ENCODE measurements at regions not wholly inside any gene's neighbourhood (a gene's known extent, or its start where the extent isn't known, plus 50 kb on each side); places are given as distances from the start of the nearest gene placed in this dataset.

DNA sequence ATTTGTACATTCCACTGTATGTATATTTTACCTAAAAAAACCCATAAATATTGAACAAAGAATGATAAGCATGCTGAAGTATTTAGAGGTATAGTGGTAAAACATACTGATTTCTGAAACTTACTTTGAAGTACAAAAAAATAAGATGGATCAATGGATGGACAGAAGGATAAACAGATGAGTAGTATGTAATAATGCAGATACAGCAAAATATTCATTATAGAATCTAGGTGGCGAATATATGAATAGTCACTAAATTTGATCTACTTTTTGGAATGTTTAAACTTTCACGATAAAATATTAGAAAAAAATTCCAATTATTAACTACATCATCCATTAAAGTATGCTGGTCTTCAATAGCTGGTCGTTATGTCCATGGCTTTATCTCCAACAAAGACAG lies 51.9 kb upstream of the GNB4 start:
- CTCF ChIA-PET: no interaction called here
- Histone ChIP-seq H2AFZ (ENCODE audit: low read depth) (no peak overlapping the region), H3K4me3 (ENCODE audit: low read depth in 2 of 2, low read length in 1 of 2) (no peak overlapping the region), H3K4me1 (ENCODE audit: control insufficient read depth in 1 of 2, insufficient read depth in 2 of 2, low read depth in 1 of 2, low read length in 1 of 2) (no peaks in the 10 kb centered on the region), H3K9ac (no peak overlapping the region), H3K79me2 (ENCODE audit: insufficient read depth) (no peaks in the 10 kb centered on the region), H3K4me2 (no peak overlapping the region), H3K9me2 (no peaks in the 10 kb centered on the region), H3F3A (replicated peaks; ENCODE audit: insufficient read depth) (no peaks in the 10 kb centered on the region), H3K27ac (ENCODE audit: low read depth in 2 of 2, low read length in 1 of 2) (no peak overlapping the region), H3K27me3 (ENCODE audit: insufficient read depth) (no peaks in the 10 kb centered on the region), H4K20me1 (ENCODE audit: insufficient read depth) (no peaks in the 10 kb centered on the region), H3K36me3 (replicated peaks in 1 of 2; ENCODE audit: control insufficient read depth in 1 of 2, insufficient read depth in 2 of 2, low read length in 1 of 2) (no peaks in the 10 kb centered on the region), H3K9me3 (no peaks in the 10 kb centered on the region)
- DNase-seq: no peak
- TF ChIP-seq, protein P1, sequence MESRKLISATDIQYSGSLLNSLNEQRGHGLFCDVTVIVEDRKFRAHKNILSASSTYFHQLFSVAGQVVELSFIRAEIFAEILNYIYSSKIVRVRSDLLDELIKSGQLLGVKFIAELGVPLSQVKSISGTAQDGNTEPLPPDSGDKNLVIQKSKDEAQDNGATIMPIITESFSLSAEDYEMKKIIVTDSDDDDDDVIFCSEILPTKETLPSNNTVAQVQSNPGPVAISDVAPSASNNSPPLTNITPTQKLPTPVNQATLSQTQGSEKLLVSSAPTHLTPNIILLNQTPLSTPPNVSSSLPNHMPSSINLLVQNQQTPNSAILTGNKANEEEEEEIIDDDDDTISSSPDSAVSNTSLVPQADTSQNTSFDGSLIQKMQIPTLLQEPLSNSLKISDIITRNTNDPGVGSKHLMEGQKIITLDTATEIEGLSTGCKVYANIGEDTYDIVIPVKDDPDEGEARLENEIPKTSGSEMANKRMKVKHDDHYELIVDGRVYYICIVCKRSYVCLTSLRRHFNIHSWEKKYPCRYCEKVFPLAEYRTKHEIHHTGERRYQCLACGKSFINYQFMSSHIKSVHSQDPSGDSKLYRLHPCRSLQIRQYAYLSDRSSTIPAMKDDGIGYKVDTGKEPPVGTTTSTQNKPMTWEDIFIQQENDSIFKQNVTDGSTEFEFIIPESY (IDR thresholded peaks at IDR 0.05; ENCODE audit: borderline replicate concordance, low read depth): no peak
- TF ChIP-seq, protein P2, sequence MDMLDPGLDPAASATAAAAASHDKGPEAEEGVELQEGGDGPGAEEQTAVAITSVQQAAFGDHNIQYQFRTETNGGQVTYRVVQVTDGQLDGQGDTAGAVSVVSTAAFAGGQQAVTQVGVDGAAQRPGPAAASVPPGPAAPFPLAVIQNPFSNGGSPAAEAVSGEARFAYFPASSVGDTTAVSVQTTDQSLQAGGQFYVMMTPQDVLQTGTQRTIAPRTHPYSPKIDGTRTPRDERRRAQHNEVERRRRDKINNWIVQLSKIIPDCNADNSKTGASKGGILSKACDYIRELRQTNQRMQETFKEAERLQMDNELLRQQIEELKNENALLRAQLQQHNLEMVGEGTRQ (IDR thresholded peaks at IDR 0.05; ENCODE audit: borderline replicate concordance, low read depth, low read length): no peak
- no peak for TF ChIP-seq SMC3 (IDR thresholded peaks at IDR 0.05; ENCODE audit: low read depth, low read length)
- TF ChIP-seq, protein P3, sequence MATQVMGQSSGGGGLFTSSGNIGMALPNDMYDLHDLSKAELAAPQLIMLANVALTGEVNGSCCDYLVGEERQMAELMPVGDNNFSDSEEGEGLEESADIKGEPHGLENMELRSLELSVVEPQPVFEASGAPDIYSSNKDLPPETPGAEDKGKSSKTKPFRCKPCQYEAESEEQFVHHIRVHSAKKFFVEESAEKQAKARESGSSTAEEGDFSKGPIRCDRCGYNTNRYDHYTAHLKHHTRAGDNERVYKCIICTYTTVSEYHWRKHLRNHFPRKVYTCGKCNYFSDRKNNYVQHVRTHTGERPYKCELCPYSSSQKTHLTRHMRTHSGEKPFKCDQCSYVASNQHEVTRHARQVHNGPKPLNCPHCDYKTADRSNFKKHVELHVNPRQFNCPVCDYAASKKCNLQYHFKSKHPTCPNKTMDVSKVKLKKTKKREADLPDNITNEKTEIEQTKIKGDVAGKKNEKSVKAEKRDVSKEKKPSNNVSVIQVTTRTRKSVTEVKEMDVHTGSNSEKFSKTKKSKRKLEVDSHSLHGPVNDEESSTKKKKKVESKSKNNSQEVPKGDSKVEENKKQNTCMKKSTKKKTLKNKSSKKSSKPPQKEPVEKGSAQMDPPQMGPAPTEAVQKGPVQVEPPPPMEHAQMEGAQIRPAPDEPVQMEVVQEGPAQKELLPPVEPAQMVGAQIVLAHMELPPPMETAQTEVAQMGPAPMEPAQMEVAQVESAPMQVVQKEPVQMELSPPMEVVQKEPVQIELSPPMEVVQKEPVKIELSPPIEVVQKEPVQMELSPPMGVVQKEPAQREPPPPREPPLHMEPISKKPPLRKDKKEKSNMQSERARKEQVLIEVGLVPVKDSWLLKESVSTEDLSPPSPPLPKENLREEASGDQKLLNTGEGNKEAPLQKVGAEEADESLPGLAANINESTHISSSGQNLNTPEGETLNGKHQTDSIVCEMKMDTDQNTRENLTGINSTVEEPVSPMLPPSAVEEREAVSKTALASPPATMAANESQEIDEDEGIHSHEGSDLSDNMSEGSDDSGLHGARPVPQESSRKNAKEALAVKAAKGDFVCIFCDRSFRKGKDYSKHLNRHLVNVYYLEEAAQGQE (IDR thresholded peaks at IDR 0.05; ENCODE audit: low read depth, low read length): no peak
- TF ChIP-seq RXRA (IDR thresholded peaks at IDR 0.05; ENCODE audit: borderline replicate concordance, low read depth): no peak
- no peak for TF ChIP-seq TCF12 (IDR thresholded peaks at IDR 0.05)
- TF ChIP-seq FOSL2 (IDR thresholded peaks at IDR 0.05; ENCODE audit: borderline replicate concordance, low read depth): no peak
- TF ChIP-seq CHD2 (IDR thresholded peaks at IDR 0.05; ENCODE audit: low read length, partially characterized antibody): no peak
- no peak for TF ChIP-seq GATA2 (CRISPR knock-in tag; IDR thresholded peaks at IDR 0.05)
- TF ChIP-seq GABPA (IDR thresholded peaks at IDR 0.05; ENCODE audit: low read depth): no peak
- TF ChIP-seq ELF1 (IDR thresholded peaks at IDR 0.05): no peak
- TF ChIP-seq, protein P4, sequence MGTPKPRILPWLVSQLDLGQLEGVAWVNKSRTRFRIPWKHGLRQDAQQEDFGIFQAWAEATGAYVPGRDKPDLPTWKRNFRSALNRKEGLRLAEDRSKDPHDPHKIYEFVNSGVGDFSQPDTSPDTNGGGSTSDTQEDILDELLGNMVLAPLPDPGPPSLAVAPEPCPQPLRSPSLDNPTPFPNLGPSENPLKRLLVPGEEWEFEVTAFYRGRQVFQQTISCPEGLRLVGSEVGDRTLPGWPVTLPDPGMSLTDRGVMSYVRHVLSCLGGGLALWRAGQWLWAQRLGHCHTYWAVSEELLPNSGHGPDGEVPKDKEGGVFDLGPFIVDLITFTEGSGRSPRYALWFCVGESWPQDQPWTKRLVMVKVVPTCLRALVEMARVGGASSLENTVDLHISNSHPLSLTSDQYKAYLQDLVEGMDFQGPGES (IDR thresholded peaks at IDR 0.05; ENCODE audit: low read depth, low read length): no peak
- POLR2A ChIA-PET: no interaction called here
- WGBS (ENCODE audit: low lambda C conversion rate): 50% methylated on average over 3 of the region's 3 CpGs

Measured in SK-N-SH (cell line).